Gastroesophageal sphincter (tissue), 4 donors: ENCODE measurements at regions not wholly inside any gene's neighbourhood (a gene's known extent, or its start where the extent isn't known, plus 50 kb on each side); places are given as distances from the start of the nearest gene placed in this dataset.

ENCODE experiments used
- ATAC-seq: fragments of 150-250 bp; one replicate; pipeline ENCODE4 v1.9.1; 2016; ENCODE audit warnings: mild to moderate bottlenecking, moderate library complexity
- H3K27ac ChIP-seq, 4 donors: fragments of 200-600 bp; sonication (generic) in 3 of 4; 1 replicate in 3 of 4; 2 replicates in 1 of 4; pipeline ENCODE4 v1.5.1; 2016 to 2019
- H3K27me3 ChIP-seq: fragments of 200-600 bp; sonication (generic); one replicate; pipeline ENCODE4 v1.5.1; 2019
- H3K36me3 ChIP-seq, 2 donors: fragments of 200-600 bp; sonication (generic); one replicate each; pipeline ENCODE4 v1.5.1; 2019; ENCODE audit warnings: control low read depth in 1 of 2
- H3K4me1 ChIP-seq, 3 donors: fragments of 200-600 bp; sonication (generic); 1 replicate in 2 of 3; 2 replicates in 1 of 3; pipeline ENCODE4 v1.5.1; 2016 to 2019; ENCODE audit warnings: control low read depth in 2 of 3
- H3K4me3 ChIP-seq, 2 donors: fragments of 200-600 bp; sonication (generic); one replicate each; pipeline ENCODE4 v1.5.1; 2019; ENCODE audit warnings: mild to moderate bottlenecking in 1 of 2, moderate library complexity in 1 of 2
- H3K9me3 ChIP-seq, 3 donors: fragments of 200-600 bp; sonication (generic); one replicate each; pipeline ENCODE4 v1.5.1; 2017 to 2019; ENCODE audit warnings: control low read depth in 2 of 3
- CTCF ChIP-seq, 4 experiments: fragments of 200-600 bp in 2 of 4; fragments of 450-650 bp in 2 of 4; sonication (generic) in 1 of 4; IDR thresholded peaks; one replicate each; pipeline ENCODE4 v1.5.1; 2017 to 2019; ENCODE audit warnings: antibody characterized with exemption in 4 of 4, mild to moderate bottlenecking in 2 of 4, moderate library complexity in 2 of 4
- EP300 ChIP-seq: sonication (generic); formaldehyde crosslinking; IDR thresholded peaks from one replicate; pipeline ENCODE4 v1.6.1; 2017; ENCODE audit warnings: antibody characterized with exemption, mild to moderate bottlenecking
- POLR2A ChIP-seq, 2 donors: fragments of 450-650 bp; IDR thresholded peaks; one replicate each; pipeline ENCODE4 v1.6.1; 2017; ENCODE audit warnings: antibody characterized with exemption in 2 of 2, mild to moderate bottlenecking in 2 of 2, moderate library complexity in 1 of 2
- POLR2AphosphoS5 ChIP-seq: sonication (generic); formaldehyde crosslinking; IDR thresholded peaks from one replicate; pipeline ENCODE4 v1.6.1; 2017; ENCODE audit warnings: antibody characterized with exemption
- WGBS, 2 donors: methylation state at CpG; one replicate each; pipeline ENCODE4 v1.1.5; 2018; ENCODE audit warnings: low coverage in 1 of 2; 5-methylcytosine and 5-hydroxymethylcytosine counted together

- TF ChIP-seq CTCF (IDR thresholded peaks at IDR 0.05) (no peak), POLR2A (IDR thresholded peaks at IDR 0.05) (no peak), EP300 (no peak), POLR2AphosphoS5 (no peak)
- peaks cover 0 to 14% (median 0%) of the 10 kb centered on the region in 3 donors for H3K9me3 ChIP-seq
- no peaks in the 10 kb centered on the region for H3K36me3 ChIP-seq
- no peaks in the 10 kb centered on the region for H3K4me1 ChIP-seq
- no peak for ATAC-seq
- 62 to 72% methylated on average over 6 of the region's 7 CpGs for WGBS, 2 donors
- no peak overlapping the region for H3K4me3 ChIP-seq
- H3K27me3 ChIP-seq, result peaks cover 27% of the 10 kb centered on the region
- no peak overlapping the region for H3K27ac ChIP-seq
Measured at GRCh38 chr20:41783423-41784208, 165.4 kb upstream of the CHD6 start.

DNA sequence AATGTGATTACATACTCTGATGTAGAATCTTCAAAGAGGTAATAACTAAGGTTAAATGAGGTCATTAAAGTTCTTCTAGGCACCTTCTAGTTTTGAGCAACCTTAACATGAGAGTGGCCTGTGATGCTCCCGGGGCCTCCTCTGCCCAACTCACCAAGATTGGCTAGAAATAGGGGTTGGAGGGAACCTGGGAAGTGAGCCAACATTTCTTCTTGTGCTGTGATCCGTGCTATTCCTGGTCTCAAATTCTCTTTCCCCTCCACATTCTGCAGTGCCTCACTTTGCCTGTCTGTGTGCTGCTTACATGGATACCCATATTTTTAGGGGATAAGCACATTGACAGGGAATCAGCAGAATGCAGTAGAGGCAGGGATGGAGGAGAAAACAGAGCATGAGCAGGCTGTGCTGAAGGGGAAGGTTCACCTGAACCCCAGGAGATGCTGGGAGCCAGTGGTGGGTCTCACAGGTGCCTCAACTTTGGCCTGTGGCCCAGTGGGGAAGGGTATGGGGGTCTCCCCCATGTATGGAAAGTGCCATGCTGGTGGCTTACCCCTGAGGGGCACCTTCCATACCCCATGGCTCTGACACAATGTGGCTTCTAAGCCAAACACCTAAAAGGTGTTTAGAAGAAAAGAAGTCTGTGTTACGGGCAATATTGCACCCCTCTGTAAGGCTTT is 164.7 kb upstream of the CHD6 start:
- Histone ChIP-seq H3K4me3 (no peak overlapping the region), H3K27ac (no peak overlapping the region), H3K27me3 (peaks cover 31% of the 10 kb centered on the region), H3K9me3 (peaks cover 0 to 8% (median 0%) of the 10 kb centered on the region in 3 donors), H3K4me1 (no peaks in the 10 kb centered on the region), H3K36me3 (no peaks in the 10 kb centered on the region)
- no peak for ATAC-seq
- no peak for TF ChIP-seq POLR2AphosphoS5
- TF ChIP-seq POLR2A (IDR thresholded peaks at IDR 0.05), result no peak
- TF ChIP-seq EP300, result no peak
- TF ChIP-seq CTCF (IDR thresholded peaks at IDR 0.05), result no peak
- WGBS, 2 donors, result 55 to 78% methylated on average over 1 to 2 of the region's 3 CpGs

DNA sequence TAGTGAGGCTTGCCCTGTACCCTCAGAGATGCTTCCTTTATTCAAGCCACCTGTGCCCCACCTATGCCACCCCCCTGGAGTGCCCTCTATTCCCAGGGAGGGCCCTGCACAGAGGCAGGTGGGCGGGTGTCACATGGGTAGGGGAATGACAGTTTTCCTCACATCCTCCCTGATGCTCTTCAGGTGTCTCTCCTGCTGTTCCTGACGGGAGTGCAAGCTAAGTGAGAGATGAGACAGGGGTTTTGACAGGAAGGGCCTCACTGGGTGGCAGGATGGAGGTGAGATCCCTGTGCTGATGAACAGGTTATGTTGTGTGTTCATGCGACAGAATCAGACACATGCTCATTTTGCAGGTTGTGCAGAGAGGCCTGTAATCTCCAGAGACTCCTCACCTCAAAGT is 164.1 kb upstream of the CHD6 start:
- Histone ChIP-seq H3K9me3 (peaks cover 0 to 8% (median 0%) of the 10 kb centered on the region in 3 donors), H3K4me1 (no peaks in the 10 kb centered on the region), H3K4me3 (no peak overlapping the region), H3K27ac (no peak overlapping the region), H3K36me3 (no peaks in the 10 kb centered on the region), H3K27me3 (peaks cover 36% of the 10 kb centered on the region)
- 54% methylated on average over 3 of the region's 3 CpGs; no CpG with 5 or more reads in 1 of the 2 donors for WGBS, 2 donors
- no peak for TF ChIP-seq POLR2A (IDR thresholded peaks at IDR 0.05)
- no peak for TF ChIP-seq POLR2AphosphoS5
- no peak for TF ChIP-seq CTCF (IDR thresholded peaks at IDR 0.05)
- TF ChIP-seq EP300, result no peak
- ATAC-seq, result no peak

DNA sequence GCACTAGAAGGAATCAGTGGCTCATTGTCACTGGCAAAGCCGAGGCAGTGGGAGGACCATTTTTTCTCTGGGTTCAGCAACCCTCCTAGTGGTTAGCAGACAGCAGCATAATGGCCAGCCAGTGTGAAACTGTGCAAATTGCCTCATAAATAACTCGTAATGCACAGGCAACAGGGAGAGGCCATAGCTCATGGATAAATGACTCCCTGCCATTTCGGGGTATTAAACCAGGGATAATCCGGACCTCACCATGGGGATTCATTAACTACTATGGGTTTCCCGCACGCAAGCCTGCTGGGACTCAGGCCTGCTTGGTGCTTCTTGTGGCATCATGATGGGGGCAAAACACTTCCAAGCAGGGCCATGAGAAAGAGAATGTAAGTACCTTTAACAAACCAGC is 158.2 kb upstream of the CHD6 start:
- peaks cover 51% of the 10 kb centered on the region for H3K27me3 ChIP-seq
- no peaks in the 10 kb centered on the region for H3K36me3 ChIP-seq
- H3K4me3 ChIP-seq, result no peak overlapping the region
- 72 to 93% methylated on average over 5 of the region's 6 CpGs for WGBS, 2 donors
- H3K27ac ChIP-seq, result no peak overlapping the region
- H3K9me3 ChIP-seq, result peaks cover 0 to 8% (median 0%) of the 10 kb centered on the region in 3 donors
- H3K4me1 ChIP-seq, result no peaks in the 10 kb centered on the region
- TF ChIP-seq POLR2A (IDR thresholded peaks at IDR 0.05), result no peak
- no peak for TF ChIP-seq CTCF (IDR thresholded peaks at IDR 0.05)
- no peak for TF ChIP-seq POLR2AphosphoS5
- no peak for TF ChIP-seq EP300
- no peak for ATAC-seq
